GM18909 (cell line): ENCODE measurements at regions not wholly inside any gene's neighbourhood (a gene's known extent, or its start where the extent isn't known, plus 50 kb on each side); places are given as distances from the start of the nearest gene placed in this dataset.
"Not testable (repeated sequence)": the region's sequence is repeated elsewhere in the genome, so short reads cannot be mapped to it uniquely, and the experiment has no call there.

Source experiments
- ATAC-seq: cut with Tn5 transposase; IDR thresholded peaks from one replicate; pipeline ENCODE4 v1.9.1; 2021; ENCODE audit warnings: mild to moderate bottlenecking; ENCODE audit not compliant: unreplicated experiment, poor library complexity

GRCh38 chr16:60478810-60479209 is 1557.4 kb downstream of the CDH8 start:
- no peak for ATAC-seq

GRCh38 chr16:60463986-60464385 is 1572.3 kb downstream of the CDH8 start:
- no peak for ATAC-seq

- no peak for ATAC-seq
Measured at GRCh38 chr16:60459463-60459862, 1576.8 kb downstream of the CDH8 start.

GRCh38 chr16:60458255-60458654 is 1578.0 kb downstream of the CDH8 start:
- no peak for ATAC-seq

GRCh38 chr16:60452646-60453045 is 1583.6 kb downstream of the CDH8 start:
- ATAC-seq = no peak

GRCh38 chr16:60438894-60439293 is 1597.3 kb downstream of the CDH8 start:
- no peak for ATAC-seq

- no peak for ATAC-seq
Measured at GRCh38 chr16:60432472-60432871, 1603.8 kb downstream of the CDH8 start.

GRCh38 chr16:60419859-60420258 is 1616.4 kb downstream of the CDH8 start:
- ATAC-seq = no peak

GRCh38 chr16:60414613-60415012 is 1621.6 kb downstream of the CDH8 start:
- ATAC-seq = no peak

- no peak for ATAC-seq
Measured at GRCh38 chr16:60413969-60414368, 1622.3 kb downstream of the CDH8 start.

GRCh38 chr16:60407606-60408005 is 1628.6 kb downstream of the CDH8 start:
- no peak for ATAC-seq

- ATAC-seq = no peak
Measured at GRCh38 chr16:60407034-60407433, 1629.2 kb downstream of the CDH8 start.

- no peak for ATAC-seq
Measured at GRCh38 chr16:60405286-60405685, 1631.0 kb downstream of the CDH8 start.

- ATAC-seq = no peak
Measured at GRCh38 chr16:60404401-60404800, 1631.8 kb downstream of the CDH8 start.

- peak; percentile 95 for ATAC-seq
Measured at GRCh38 chr16:60402941-60403340, 1633.3 kb downstream of the CDH8 start.

- no peak for ATAC-seq
Measured at GRCh38 chr16:60392380-60392779, 1643.9 kb downstream of the CDH8 start.

- ATAC-seq = no peak
Measured at GRCh38 chr16:60371591-60371990, 1637.5 kb upstream of the GOT2 start.

- no peak for ATAC-seq
Measured at GRCh38 chr16:60367739-60368138, 1633.6 kb upstream of the GOT2 start.

- no peak for ATAC-seq
Measured at GRCh38 chr16:60363566-60363965, 1629.5 kb upstream of the GOT2 start.

- ATAC-seq = not testable (repeated sequence)
Measured at GRCh38 chr16:60359866-60360265, 1625.8 kb upstream of the GOT2 start.

GRCh38 chr16:60359412-60359811 is 1625.3 kb upstream of the GOT2 start:
- not testable (repeated sequence) for ATAC-seq

- not testable (repeated sequence) for ATAC-seq
Measured at GRCh38 chr16:60357876-60358522, 1623.9 kb upstream of the GOT2 start.

- no peak for ATAC-seq
Measured at GRCh38 chr16:60346256-60346655, 1612.1 kb upstream of the GOT2 start.
